ENCODE measurements at regions not wholly inside any gene's neighbourhood (a gene's known extent, or its start where the extent isn't known, plus 50 kb on each side); places are given as distances from the start of the nearest gene placed in this dataset.

GRCh38 chr12:14065616-14066015, 84.2 kb upstream of the GRIN2B start:
- DNase-seq (no peak), ATAC-seq (no peak)
- intact Hi-C loops (cut with DNase I, micrococcal nuclease) = no loop called here
- peaks cover 6% of the 10 kb centered on the region for H3K4me1 ChIP-seq (ENCODE audit: low read depth)
- H3K4me3 ChIP-seq = no peak overlapping the region
- H3K36me3 ChIP-seq (ENCODE audit: low read depth) = no peaks in the 10 kb centered on the region
- no peak for TF ChIP-seq CTCF (IDR thresholded peaks at IDR 0.05)
- H3K9me3 ChIP-seq = no peaks in the 10 kb centered on the region

GRCh38 chr12:14066021-14066420, 84.6 kb upstream of the GRIN2B start:
- no peak for TF ChIP-seq CTCF (IDR thresholded peaks at IDR 0.05)
- H3K4me1 ChIP-seq (ENCODE audit: low read depth) = peaks cover 6% of the 10 kb centered on the region
- ATAC-seq = no peak
- H3K9me3 ChIP-seq = no peaks in the 10 kb centered on the region
- no peak for DNase-seq
- no peaks in the 10 kb centered on the region for H3K36me3 ChIP-seq (ENCODE audit: low read depth)
- H3K4me3 ChIP-seq = no peak overlapping the region
- intact Hi-C loops (cut with DNase I, micrococcal nuclease) = no loop called here

GRCh38 chr12:14068961-14069360, 87.6 kb upstream of the GRIN2B start:
- no peak for ATAC-seq

GRCh38 chr12:14071833-14072232, 90.4 kb upstream of the GRIN2B start:
- peaks cover 6% of the 10 kb centered on the region for H3K4me1 ChIP-seq (ENCODE audit: low read depth)
- intact Hi-C loops (cut with DNase I, micrococcal nuclease) = no loop called here
- no peaks in the 10 kb centered on the region for H3K36me3 ChIP-seq (ENCODE audit: low read depth)
- H3K4me3 ChIP-seq = no peak overlapping the region
- ATAC-seq (no peak), DNase-seq (no peak)
- TF ChIP-seq CTCF (IDR thresholded peaks at IDR 0.05) = no peak
- no peaks in the 10 kb centered on the region for H3K9me3 ChIP-seq

More at GRCh38 chr12:14068961-14069360, 87.6 kb upstream of the GRIN2B start:
- H3K9me3 ChIP-seq = no peaks in the 10 kb centered on the region
- H3K36me3 ChIP-seq (ENCODE audit: low read depth) = no peaks in the 10 kb centered on the region
- H3K4me3 ChIP-seq = no peak overlapping the region
- H3K4me1 ChIP-seq (ENCODE audit: low read depth) = peaks cover 6% of the 10 kb centered on the region
- intact Hi-C loops (cut with DNase I, micrococcal nuclease) = no loop called here
- no peak for DNase-seq
- no peak for TF ChIP-seq CTCF (IDR thresholded peaks at IDR 0.05)

- peak in 1 of 3 donors; percentile 2 for DNase-seq
- Histone ChIP-seq H3K4me3 (no peak overlapping the region), H3K4me1 (ENCODE audit: low read depth) (peaks cover 6% of the 10 kb centered on the region), H3K36me3 (ENCODE audit: low read depth) (no peaks in the 10 kb centered on the region), H3K9me3 (peaks cover 5% of the 10 kb centered on the region)
- TF ChIP-seq CTCF (IDR thresholded peaks at IDR 0.05) = no peak
- intact Hi-C loops (cut with DNase I, micrococcal nuclease) = no loop called here
- peak; percentile 93 for ATAC-seq
These were observed 91.6 kb upstream of the GRIN2B start for GRCh38 chr12:14072987-14073386.

GRCh38 chr12:14075797-14076393, 94.5 kb upstream of the GRIN2B start:
- TF ChIP-seq CTCF (IDR thresholded peaks at IDR 0.05) = no peak
- ATAC-seq (no peak), DNase-seq (no peak)
- intact Hi-C loops (cut with DNase I, micrococcal nuclease) = no loop called here
- no peak overlapping the region for H3K4me3 ChIP-seq
- H3K4me1 ChIP-seq (ENCODE audit: low read depth) = no peaks in the 10 kb centered on the region
- H3K9me3 ChIP-seq = peaks cover 5% of the 10 kb centered on the region
- H3K36me3 ChIP-seq (ENCODE audit: low read depth) = no peaks in the 10 kb centered on the region
